ENCODE measurements at regions not wholly inside any gene's neighbourhood (a gene's known extent, or its start where the extent isn't known, plus 50 kb on each side); places are given as distances from the start of the nearest gene placed in this dataset.

- H3K36me3 ChIP-seq (ENCODE audit: control insufficient read depth, insufficient read depth, low read length): no peaks in the 10 kb centered on the region
- TF ChIP-seq CTCF (IDR thresholded peaks at IDR 0.05; ENCODE audit: insufficient read depth, low read length, poor library complexity, severe bottlenecking): no peak
- H3K4me3 ChIP-seq (replicated peaks; ENCODE audit: low read depth, low read length): no peak overlapping the region
- no peak for DNase-seq (ENCODE audit: extremely low read depth, insufficient read length)
- H3K27me3 ChIP-seq (replicated peaks; ENCODE audit: control insufficient read depth, insufficient read depth, low read length): no peaks in the 10 kb centered on the region
Measured at GRCh38 chr10:92755725-92756124, 66.0 kb downstream of the HHEX start.

DNA sequence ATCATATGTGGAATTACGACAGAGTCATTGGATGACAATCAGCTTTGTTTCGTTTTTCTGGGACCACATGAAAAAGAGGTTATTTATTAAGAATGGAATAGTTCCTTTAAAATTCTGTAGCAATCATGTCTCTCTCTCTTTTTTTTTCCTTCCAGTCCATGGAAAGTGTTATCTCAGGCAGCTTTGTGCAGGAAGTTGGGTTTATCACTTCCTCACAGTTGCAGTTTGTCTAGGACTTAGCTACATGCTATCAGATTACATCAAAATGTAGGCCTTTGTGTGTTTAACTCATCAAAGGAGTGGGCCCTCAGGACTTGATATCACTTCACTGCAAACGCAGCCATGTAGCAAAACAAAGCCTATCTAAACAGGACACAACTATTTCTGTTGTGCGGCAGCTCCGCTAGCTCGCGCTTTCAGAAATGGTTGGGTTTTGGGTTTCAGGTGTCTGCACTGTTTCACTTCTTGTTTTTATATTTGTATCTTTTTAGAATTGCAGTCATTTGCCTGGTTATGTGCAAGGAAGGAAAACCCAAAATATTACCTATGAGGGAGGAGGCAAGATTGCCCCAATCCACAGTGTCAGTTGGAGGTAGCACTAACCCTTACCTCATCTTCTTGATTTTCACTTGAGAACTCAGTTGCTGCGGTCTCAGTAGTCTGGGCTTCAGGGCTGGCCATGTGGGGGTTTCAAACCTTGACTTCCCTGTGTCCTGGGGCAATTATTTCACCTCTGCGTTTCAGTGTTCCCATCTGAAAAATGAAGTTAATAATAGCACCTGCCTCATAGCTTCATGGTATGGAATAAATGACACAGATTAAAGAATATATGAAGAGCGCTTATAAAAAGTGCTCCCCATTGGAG is 66.7 kb downstream of the HHEX start:
- no peak for TF ChIP-seq CTCF (IDR thresholded peaks at IDR 0.05; ENCODE audit: insufficient read depth, low read length, poor library complexity, severe bottlenecking)
- peak overlapping the region; percentile 20 for H3K4me3 ChIP-seq (replicated peaks; ENCODE audit: low read depth, low read length)
- peak; percentile 84 for DNase-seq (ENCODE audit: extremely low read depth, insufficient read length)
- no peaks in the 10 kb centered on the region for H3K36me3 ChIP-seq (ENCODE audit: control insufficient read depth, insufficient read depth, low read length)
- H3K27me3 ChIP-seq (replicated peaks; ENCODE audit: control insufficient read depth, insufficient read depth, low read length): no peaks in the 10 kb centered on the region

DNA sequence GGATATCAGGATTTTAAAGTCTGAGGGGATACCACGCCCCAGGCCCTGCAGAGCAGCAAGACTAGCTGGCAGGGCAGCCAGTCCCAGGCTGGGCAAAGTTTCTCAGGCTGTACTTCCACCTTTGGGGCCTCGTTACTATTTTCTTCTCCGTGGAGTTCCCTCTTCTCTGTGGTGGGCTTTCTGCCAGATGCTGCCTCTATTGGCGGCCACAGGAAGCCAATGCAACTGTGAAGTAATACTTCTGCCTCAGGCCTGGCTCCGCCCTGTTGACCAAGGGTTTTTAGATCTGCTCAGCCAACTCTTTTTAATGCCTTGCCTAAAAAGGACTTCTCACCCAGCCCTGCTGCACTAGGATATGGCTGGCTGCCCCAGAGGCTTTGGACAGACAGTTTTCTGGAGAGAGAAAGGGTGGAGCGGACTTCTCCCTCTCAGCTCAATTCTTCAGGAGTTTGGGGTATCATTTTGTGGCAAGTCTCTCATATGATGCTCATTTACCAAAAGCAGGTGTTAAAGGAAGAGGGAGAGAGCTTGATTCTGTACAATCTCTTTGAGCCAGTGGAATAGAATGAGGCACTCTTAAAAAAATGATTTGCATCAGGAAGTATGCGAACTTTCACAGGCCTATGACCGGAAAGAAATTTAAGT is 67.4 kb downstream of the HHEX start:
- peak; percentile 75 for DNase-seq (ENCODE audit: extremely low read depth, insufficient read length)
- peaks cover 3% of the 10 kb centered on the region for H3K27me3 ChIP-seq (replicated peaks; ENCODE audit: control insufficient read depth, insufficient read depth, low read length)
- H3K4me3 ChIP-seq (replicated peaks; ENCODE audit: low read depth, low read length): no peak overlapping the region; the same call in 1 of the 2 replicates
- no peaks in the 10 kb centered on the region for H3K36me3 ChIP-seq (ENCODE audit: control insufficient read depth, insufficient read depth, low read length)
- peak; percentile 30 for TF ChIP-seq CTCF (IDR thresholded peaks at IDR 0.05; ENCODE audit: insufficient read depth, low read length, poor library complexity, severe bottlenecking)

DNA sequence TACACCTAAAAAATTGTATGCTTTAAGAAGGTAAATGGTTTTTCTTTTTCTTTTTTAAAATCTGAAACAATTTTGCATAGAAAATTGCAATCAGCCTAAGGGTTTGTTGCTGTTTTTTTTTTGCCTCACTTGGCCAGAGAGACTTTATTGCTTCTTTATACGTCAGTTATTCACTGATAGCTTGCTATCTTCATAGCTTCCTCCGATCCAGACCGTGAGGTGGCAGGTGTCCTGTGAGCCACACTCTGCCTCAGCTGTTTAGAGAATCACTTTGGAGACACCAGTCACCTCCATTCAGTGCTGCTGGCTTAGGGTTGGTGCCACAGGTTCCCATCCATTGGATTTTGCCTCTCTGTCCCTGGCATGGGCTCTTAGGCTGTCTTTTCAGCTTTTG is 68.0 kb downstream of the HHEX start:
- no peak for TF ChIP-seq CTCF (IDR thresholded peaks at IDR 0.05; ENCODE audit: insufficient read depth, low read length, poor library complexity, severe bottlenecking)
- no peaks in the 10 kb centered on the region for H3K36me3 ChIP-seq (ENCODE audit: control insufficient read depth, insufficient read depth, low read length)
- no peak overlapping the region for H3K4me3 ChIP-seq (replicated peaks; ENCODE audit: low read depth, low read length)
- DNase-seq (ENCODE audit: extremely low read depth, insufficient read length): no peak
- peaks cover 3% of the 10 kb centered on the region for H3K27me3 ChIP-seq (replicated peaks; ENCODE audit: control insufficient read depth, insufficient read depth, low read length)

DNA sequence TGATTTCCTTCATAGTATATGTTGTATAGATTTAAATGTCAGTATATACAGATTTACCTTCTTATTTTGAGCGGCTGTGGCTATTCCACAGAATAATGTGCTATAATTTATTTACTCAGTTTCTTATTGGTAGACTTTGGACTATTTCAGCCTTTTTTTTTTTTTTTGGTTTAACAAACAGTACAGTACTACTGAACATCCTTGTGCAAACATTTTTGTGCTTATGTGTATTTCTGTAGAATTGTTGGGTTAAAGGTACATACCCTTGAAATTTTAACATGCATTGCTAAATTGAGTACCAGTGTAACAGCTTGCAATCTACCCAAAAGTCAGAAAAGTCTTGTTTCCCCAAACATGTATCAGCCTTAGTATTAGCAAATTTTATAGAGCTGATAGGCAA is 68.8 kb downstream of the HHEX start:
- no peak for DNase-seq (ENCODE audit: extremely low read depth, insufficient read length)

More for the DNA sequence above, 68.8 kb downstream of the HHEX start:
- peaks cover 3% of the 10 kb centered on the region for H3K27me3 ChIP-seq (replicated peaks; ENCODE audit: control insufficient read depth, insufficient read depth, low read length)
- no peak overlapping the region for H3K4me3 ChIP-seq (replicated peaks; ENCODE audit: low read depth, low read length)
- no peak for TF ChIP-seq CTCF (IDR thresholded peaks at IDR 0.05; ENCODE audit: insufficient read depth, low read length, poor library complexity, severe bottlenecking)
- no peaks in the 10 kb centered on the region for H3K36me3 ChIP-seq (ENCODE audit: control insufficient read depth, insufficient read depth, low read length)

All from GM06990 (cell line).